SIG-M5 (cell line): ENCODE measurements at regions not wholly inside any gene's neighbourhood (a gene's known extent, or its start where the extent isn't known, plus 50 kb on each side); places are given as distances from the start of the nearest gene placed in this dataset.

Experiments
- DNase-seq: peaks from one replicate; lab custom pipeline; 2025; lab: John Stamatoyannopoulos, UW

DNA sequence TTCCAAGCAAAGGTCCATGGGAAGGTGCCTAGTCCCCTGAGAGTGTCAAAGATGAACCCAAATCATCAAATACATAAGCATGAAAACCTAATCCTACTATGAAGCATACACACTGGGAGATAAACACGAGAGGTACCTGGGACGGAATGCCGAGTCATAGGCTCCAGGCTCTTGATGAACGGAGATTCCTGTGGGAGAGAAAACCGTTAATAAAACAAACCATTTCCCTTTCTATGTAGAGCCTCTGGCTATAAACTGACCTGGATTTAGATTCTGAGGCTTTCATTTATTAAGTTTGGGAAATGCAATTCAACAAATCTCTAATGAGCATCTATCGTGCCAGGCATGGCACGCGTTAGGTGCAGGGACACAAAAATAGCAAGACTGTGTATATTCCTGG is 206.4 kb upstream of the IL12B start:
- no peak for DNase-seq

DNA sequence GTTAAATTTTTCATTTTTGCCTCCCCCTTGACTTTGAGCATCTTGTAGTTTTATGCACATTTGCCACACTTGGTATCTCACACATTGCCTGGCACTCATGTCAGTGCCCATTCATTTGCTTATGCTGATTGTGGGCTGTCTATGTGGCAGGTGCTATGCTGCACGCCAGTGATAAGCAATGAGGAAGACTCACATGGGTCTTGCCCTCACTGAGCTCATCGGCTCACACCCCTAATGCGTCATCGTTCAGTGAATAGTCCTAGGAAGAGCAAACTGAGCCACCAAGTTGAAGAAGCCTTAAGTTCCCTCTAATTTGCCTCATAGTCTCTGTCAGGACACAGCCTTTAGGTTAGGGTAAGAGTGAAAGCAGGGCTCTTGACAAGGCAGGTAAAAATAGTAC is 209.4 kb upstream of the IL12B start:
- no peak for DNase-seq

DNA sequence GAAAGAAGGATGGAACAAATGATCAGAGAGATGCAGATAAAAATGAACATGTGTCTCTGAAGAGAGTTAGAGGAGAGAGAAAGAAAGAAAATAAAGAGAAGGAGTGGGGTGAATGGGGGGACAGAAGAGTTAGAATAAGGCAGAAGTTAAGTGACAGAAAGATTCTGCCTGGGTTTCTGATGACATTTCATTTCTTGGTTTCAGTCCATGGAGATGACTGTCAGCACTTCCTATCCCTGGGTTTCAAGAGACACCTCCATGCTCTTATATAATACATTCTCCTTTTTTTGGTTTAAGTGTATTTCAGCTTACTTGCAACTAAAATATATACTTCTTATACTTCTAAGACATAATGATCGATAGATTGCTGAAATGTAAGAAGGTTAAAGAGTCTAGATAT is 213.0 kb upstream of the IL12B start:
- DNase-seq, result no peak

DNA sequence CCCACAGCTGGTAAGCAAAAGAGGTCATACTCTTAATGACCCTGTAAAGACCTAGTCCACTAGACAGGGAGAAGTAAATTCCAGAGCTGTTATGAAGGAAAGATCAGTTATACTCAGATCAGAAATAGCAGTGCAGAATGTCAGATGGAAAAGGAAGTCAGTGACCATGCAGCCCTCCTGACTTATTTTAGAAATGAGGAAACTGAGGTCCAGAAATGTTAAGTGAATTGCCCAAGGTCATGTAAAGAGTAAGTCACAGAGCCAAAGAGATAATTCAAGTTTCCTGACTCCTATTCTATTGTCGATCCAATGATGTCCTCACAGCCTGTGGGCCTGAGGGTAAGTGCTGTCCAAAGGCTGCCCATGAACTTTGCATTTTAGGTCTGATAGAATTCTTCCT is 214.9 kb upstream of the IL12B start:
- no peak for DNase-seq

DNA sequence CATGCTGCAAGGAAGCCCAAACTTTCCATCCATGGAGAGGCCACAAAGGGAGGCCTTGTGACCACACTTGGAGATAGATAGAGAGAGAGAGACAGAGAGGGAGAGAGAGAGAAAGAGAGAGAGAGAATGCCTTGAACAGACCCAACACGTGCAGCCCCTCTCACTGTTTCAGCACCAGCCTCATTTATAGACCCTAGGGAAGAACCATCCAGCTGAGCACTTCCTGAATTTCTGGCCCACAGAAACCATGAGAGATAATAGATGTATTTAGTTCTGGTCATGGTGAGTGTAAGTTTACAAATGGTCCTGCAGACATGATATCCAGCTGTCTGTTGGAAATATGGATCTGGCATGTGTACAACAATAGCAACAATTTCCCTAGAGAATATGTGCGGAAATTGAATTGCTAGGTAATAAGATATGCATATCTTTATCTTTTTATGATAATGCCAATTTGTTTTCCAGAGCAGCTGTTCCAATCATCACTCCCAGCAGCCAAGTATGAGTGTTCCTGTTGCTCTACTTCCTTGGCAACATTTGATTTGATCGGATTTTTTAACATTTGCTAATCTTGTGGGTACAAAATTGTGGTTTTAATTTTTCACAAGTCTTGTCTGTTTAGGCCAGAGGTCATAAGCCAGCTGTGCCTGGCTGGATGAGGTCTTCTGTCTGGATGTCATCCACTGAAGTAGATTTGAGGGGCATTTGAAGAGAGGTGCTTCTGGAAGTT is 217.3 kb upstream of the IL12B start:
- DNase-seq, result no peak

DNA sequence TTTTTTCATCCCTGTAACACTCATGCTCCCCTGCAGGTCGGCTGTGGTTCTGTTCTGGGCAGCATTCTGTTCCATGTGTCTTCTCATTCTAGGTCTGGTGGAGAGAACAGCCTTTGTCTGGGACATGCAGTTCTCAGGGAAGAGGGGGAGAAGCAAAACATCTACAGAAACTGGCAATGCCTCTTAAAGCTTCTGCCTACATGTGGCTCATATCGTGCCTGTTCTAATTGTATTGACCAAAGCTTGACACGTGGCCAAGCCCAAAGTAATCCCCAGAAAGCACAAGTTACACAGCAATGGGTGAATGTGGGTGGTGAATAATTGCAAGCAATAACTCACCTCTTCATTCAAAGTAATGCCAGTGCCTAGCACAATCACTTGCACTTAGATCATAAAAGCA is 218.2 kb upstream of the IL12B start:
- no peak for DNase-seq

DNA sequence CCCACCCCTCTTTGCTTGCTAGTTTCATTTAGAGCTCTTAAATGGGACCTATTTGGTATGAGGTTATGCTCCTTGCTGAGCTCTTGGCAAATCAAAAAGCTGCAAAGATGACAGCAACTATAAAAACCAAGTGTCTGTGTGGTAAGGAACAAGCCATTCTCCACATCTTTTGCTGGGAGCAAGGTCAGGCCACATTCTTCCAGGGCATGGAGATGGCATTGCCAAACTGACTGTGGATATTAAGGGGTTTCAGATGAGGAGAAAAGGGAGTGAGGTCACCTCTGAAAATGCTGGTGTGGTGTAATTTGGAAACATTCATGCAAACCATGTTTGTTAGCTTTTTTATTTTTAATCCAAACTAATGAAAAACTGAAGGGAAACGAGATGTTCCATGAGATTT is 218.8 kb upstream of the IL12B start:
- no peak for DNase-seq

DNA sequence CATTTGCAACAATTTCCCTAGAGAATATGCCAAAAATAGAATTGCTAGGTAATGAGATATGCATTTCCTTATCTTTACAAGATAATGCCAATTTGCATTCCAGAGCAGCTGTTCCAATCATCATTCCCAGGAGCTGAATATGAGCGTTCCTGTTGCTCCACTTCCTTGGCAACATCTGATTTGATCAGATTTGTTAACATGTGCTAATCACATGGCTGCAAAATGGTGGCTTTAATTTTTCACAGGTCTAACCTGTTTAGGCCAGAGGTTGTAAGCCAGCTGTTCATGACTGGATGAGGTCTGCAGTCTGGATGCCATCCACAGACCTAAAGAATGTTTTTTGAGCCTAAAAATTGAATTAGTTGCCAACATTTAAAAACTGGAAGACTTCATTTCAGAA is 220.7 kb upstream of the IL12B start:
- no peak for DNase-seq

DNA sequence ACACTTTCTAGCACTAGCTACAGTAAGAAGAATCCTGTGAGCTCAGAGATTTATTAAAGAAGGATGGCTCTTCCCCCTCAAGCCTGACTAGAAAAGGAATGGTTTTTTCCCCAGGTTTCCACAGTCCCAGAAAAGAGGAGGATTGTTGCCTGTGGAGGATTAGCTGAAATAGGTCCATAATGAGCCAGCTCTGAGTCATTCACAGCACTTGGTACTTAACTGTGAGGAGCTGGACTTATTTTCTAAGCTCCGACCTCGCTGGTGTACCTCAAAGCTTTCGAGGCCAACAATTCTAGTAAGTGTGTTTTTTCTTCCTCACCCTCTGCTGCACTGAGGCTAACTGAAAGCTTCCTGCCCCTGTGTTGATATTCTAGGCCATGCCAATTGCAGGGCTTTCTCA is 222.5 kb upstream of the IL12B start:
- no peak for DNase-seq

DNA sequence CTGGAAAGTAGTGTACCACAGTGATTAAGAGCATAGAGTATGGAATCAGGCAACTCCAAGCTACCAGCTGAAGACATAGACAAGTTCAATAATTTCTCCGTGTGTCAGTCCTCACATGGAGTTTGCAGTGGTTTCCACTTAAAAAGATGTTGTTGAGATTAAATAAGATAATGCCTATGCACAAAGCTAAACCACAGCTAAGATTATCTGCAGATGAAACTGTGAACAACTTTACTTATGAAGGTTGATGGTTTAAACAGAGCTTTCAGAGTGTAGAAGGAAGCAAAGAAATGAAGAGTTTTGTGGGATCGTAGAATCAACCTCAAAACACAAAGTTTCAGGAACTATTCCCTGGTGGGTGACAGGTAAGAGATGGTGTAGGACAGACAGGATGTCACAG is 223.5 kb upstream of the IL12B start:
- no peak for DNase-seq

DNA sequence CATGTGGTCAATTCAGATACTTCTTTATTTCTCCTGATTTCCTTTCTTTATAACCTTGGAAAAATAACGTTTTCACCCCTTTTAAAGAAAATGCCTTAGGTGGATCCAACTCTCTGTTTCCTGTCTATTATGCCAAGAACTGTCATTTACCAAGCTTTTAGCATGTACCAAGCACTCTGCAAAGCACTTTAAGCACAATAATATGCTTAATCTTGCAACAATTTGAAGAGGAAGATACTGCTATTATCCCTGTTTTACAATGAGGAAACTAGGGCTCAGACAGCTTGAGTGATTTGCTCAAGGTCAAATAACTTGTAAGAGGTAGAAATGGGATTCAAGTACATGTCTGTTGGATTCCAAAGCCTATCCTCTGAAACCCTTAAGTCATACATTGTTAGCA is 224.8 kb upstream of the IL12B start:
- DNase-seq, result no peak

DNA sequence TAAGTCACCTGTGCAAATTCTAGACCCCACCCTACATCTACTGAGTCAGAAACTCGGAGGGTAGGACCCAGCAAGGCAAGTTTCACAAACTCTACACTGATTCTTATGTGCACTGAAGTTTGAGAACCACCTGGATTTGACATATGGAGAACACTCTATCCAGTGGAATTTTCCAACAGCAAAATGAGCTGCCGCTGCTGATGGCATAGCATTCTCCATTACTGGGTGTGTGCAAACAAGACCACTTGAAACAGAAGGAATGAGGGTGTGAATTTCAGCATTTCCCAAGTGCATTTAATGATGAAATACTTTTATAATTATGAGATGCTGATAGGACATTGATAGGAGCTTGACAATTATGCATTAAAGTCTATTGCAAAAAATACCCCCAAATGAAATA is 229.1 kb upstream of the IL12B start:
- no peak for DNase-seq

DNA sequence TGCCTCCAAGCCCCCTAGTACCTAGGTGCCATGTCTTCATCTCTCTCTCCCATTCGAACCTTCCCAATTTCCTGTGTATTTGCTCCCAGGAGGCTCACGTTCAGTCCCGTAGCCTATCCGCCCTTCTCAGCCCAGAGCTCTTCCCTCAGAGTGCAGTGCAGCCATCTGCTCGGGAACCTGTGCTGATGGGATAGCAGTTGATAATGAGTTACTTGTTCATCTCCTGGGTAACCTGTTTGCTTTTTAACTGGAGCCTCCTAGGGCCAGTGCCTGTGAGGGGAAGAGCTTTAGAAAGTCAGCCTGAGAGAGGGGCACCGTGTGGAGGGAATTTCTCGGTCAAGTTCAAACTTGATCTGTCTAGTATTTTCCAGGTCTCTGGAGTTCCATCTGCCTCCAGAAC is 229.8 kb upstream of the IL12B start:
- no peak for DNase-seq

DNA sequence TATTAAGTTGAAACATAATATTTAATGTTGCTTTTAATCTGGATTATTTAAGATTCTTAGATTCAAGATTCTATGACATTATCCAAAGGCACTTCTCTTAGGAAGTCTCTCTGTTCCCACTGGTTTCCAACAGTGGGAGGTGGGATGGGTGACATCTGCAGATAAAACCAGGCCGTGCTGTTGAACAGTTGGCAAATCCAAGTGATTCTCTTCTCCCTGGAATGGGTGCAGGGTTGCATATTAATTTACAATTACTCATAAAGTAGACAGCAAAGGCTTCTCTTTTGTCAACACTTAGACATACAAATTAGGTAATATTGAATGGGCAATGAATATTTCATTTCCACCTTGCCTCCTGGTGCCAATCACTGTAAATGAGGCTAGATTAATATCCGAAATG is 233.7 kb upstream of the IL12B start:
- DNase-seq, result no peak

DNA sequence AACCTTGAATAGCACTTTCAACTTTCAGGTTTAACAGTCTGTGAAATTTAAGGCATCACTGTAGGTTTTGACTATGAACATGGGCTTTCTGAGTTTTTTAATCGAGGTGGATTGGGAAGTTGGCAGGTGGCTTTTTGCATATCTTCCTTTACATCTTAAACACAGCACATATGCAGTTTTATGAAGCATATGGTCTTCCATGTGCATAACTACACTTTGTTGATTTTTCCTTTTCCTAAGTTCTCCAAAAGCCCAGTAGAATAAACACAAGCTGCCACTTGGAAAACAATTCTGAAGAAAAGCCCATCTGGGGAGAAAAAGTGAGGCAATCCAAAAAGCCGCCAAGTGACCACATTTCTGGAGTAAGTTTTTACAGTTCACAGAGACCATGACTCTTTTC is 236.5 kb upstream of the IL12B start:
- no peak for DNase-seq

DNA sequence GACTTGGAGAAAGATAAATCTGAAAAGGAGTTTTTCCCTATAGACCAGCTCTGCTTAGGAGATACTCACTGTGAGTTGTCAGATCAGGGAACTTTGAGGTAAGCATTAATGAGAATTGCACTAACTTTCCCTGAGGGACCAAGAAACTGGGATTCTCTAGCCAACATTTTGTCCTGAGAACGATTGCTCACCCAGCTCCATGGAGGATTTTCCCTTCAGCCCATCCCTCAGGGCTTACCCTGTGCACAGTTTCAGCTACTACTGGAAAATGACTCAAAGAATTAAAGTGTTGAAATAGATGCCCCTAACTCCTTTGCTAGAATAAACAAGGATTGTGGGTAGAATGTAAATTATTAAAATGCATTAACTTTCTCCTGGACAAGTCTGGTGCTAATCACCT is 237.2 kb upstream of the IL12B start:
- DNase-seq, result no peak

DNA sequence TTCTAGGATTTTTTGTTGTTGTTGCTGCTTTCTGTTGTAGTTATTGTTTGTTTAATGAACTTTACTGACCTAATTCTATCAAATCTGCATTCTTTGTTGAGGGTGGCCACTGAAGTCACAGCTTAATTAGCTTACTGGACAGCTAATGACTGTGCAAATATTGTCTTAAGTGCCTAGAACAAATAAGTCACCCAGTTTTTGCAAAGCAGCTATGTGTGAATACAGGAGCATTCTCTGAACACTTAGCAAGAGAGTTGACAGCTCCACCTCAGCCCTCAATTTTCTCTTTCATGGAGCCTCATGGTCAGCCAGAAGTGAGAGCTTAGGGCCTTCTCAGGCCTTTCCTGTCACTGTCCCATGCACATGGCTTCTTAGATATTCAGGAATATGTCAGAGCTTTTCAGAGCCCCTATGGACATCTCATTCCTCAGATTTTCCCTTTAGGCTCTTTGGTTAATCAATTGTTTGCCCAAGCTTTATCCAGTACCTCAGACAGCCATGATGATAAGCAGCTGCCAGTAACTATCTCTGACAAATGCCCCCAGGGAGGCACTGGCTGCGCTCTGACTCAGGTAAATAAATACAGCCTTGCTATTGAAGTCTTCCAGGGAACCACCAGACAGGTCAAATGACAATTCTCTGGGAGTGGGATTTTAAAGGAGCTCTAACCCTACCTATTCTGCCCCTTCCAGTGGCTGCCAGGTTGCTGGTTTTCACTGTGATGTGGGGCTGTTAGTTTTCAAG is 241.4 kb upstream of the IL12B start:
- DNase-seq, result no peak

DNA sequence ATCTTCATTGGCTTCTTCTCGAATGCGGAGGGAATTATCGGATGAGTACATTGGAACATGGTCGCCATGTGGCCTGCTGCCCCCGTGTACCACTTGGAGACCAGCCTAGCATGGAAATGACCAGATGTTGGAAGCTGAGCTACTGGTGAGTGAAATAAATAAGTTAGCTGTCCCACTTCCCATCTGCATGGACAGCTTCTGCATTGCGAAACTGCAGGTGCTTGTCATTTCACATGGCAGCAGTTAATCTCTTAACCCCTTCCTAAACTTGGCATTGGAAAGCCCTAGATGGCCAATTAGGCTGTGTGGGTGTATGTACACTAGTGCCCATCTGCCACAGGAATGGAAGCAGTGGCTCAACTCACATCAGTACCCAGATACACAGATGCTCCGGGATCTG is 246.6 kb upstream of the IL12B start:
- no peak for DNase-seq

DNA sequence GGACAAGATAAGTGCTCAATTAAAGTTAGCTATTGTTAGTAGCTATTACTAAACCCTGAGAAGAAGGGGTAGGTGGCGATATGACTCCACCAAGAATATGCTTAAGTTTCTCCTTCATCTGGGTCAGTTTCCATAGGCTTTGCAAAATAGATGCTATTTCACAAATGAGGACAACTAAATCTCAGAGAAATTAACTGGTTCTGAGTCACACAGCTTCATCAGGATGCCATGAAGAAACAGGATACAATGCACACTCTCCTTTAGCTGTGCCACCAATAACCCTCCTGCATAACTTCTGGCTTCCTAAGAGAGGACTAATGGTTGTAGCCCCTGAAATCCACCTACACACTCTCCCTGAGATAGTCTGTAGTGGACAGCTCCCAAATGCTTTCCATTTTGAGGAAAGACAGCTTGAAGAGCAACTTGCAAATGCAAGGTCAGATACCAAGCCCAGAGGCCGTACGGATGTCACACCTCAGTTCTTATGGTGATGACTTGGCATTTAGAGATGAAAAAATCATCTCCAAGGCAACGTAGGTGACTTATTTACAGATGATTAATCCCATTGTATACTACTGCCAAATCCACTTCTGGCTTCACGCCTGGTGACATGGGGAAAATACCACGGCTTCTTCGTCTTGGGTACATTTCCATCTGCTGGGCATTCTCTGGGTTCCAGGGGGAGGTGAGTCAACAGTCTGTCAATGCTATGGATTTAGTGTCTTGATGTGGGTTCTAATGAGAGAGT is 251.4 kb upstream of the IL12B start:
- no peak for DNase-seq

DNA sequence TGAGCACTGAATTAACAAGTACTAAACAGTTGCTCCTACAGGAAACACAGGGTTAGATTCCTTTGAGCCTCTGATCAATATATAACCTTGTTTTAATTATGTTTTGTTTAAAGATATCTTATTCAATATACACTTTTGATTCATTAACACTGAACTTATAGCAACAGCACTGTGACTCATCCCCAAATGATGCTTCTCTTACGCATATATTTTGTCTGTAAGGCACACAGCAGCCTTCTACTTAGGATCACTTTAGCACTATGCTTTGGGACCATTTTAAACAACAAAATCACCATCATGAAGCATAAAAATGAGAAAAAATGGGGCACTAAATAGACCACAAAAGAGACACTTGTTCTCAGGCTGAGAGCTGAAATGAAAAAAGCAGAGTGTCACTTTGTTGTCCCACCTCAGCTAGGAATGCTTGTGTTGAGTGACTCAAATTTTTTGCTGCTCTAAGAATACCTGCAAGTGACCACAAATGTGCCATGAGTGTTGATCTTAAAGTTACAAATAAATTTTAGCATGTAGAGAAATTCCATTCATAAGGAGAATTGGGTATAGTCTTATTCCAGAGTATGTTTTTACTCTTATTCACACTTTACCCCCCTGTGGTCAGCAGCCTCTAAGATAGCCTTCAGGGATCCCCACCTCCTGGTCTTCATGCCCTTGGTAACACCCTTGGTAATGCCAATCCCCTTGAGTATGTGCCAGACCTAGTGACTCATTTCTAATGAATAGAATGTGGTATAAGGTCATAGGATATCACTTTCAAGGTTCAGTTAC is 252.7 kb upstream of the IL12B start:
- no peak for DNase-seq

DNA sequence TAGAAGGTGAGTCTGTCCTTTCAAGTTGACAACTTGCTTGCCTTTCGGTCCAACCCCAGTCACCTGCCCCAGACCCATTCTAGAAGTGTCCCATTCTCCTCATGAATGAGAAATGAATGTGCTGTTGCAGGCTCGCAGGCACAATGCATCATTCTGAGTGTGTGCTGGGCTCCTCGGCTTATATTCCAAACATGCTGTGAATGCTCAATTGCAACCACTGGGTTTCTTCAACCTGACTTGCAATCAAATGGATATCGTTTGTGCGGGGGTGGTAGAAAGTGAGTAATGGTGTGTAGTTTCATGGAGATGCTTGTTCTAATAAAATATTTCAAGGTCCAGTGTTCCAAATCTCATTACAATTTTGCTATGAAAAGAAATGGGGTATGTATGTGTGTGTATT is 256.6 kb upstream of the IL12B start:
- DNase-seq, result no peak

DNA sequence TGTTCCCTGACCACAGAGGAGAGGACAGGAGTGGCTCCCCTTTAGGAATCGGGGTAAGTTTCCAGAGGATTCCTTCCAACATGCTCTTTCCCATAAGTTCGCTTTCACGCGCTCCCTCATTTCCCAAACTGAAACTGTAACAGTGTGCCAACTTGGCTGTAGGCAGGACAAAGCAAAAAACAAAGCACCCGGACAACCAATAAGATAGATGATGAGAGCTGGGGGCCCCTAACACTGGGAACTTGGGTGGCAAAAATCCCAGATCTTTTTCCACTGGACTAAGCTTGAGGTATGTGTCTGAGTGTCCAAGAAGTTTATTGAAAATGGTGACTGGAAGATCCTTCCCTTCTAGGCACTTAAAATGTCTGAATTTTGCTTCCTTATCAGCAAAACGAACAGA is 258.7 kb upstream of the IL12B start:
- no peak for DNase-seq
